HEK293T (cell line): ENCODE measurements at regions not wholly inside any gene's neighbourhood (a gene's known extent, or its start where the extent isn't known, plus 50 kb on each side); places are given as distances from the start of the nearest gene placed in this dataset.

Source experiments
- BHLHE40 ChIP-seq: fragments of 450-650 bp; IDR thresholded peaks from 2 replicates; pipeline ENCODE4 v1.6.1; 2016; ENCODE audit warnings: mild to moderate bottlenecking, moderate library complexity, borderline replicate concordance
- ELF4 ChIP-seq: fragments of 450-650 bp; IDR thresholded peaks from 2 replicates; pipeline ENCODE4 v1.6.1; 2017; ENCODE audit warnings: antibody characterized with exemption
- FOXA1 ChIP-seq: fragments of 450-650 bp; IDR thresholded peaks from 2 replicates; pipeline ENCODE4 v1.6.1; 2016; ENCODE audit warnings: mild to moderate bottlenecking
- FOXK2 ChIP-seq: fragments of 450-650 bp; IDR thresholded peaks from 2 replicates; pipeline ENCODE4 v1.6.1; 2016; ENCODE audit warnings: mild to moderate bottlenecking
- HDGF ChIP-seq: fragments of 450-650 bp; IDR thresholded peaks from 2 replicates; pipeline ENCODE4 v1.6.1; 2017; ENCODE audit warnings: antibody characterized with exemption, borderline replicate concordance
- L3MBTL2 ChIP-seq: fragments of 450-650 bp; conservative IDR thresholded peaks from 2 replicates; pipeline ENCODE4 v1.6.1; 2016; ENCODE audit warnings: mild to moderate bottlenecking
- LEF1 ChIP-seq: fragments of 450-650 bp; IDR thresholded peaks from 2 replicates; pipeline ENCODE4 v1.6.1; 2017; ENCODE audit warnings: mild to moderate bottlenecking, borderline replicate concordance
- NFRKB ChIP-seq: fragments of 450-650 bp; IDR thresholded peaks from 2 replicates; pipeline ENCODE4 v1.6.1; 2016; ENCODE audit warnings: mild to moderate bottlenecking, moderate library complexity
- SP1 ChIP-seq: fragments of 450-650 bp; IDR thresholded peaks from 2 replicates; pipeline ENCODE4 v1.6.1; 2017
- SUZ12 ChIP-seq: fragments of 450-650 bp; IDR thresholded peaks from 2 replicates; pipeline ENCODE4 v1.6.1; 2016; ENCODE audit warnings: mild to moderate bottlenecking
- TARDBP ChIP-seq: fragments of 450-650 bp; IDR thresholded peaks from 2 replicates; pipeline ENCODE4 v1.6.1; 2016
- ZNF384 ChIP-seq: fragments of 450-650 bp; IDR thresholded peaks from 2 replicates; pipeline ENCODE4 v1.6.1; 2016

DNA sequence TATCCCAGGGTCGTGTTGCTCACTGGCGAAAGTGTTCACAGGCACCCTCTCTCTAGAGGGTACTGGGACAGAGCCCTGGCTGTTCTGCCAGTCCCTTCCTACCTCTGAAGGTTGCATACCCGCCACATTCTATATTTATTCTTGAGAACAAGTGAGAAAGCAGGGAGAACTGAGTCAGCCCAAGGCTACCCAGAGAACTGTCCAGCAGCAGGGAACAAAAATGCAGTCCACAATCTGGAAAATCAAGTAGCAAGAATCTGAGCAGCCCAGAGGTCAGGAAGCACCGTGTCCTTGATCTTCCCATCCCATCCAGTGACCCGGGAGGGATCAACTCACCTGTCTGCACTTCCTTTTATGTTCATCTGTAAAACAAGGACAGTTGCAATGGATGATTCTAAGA lies 164.1 kb downstream of the FBXO15 start:
- TF ChIP-seq ELF4 = no peak
- TF ChIP-seq NFRKB = no peak
- no peak for TF ChIP-seq LEF1
- no peak for TF ChIP-seq HDGF
- no peak for TF ChIP-seq SP1
- TF ChIP-seq BHLHE40 = no peak
- TF ChIP-seq FOXA1 = no peak
- TF ChIP-seq TARDBP = no peak
- no peak for TF ChIP-seq SUZ12
- TF ChIP-seq L3MBTL2 = no peak
- no peak for TF ChIP-seq FOXK2
- no peak for TF ChIP-seq ZNF384
